Trophoblast cell (in vitro differentiated cells and primary cell): ENCODE measurements at regions not wholly inside any gene's neighbourhood (a gene's known extent, or its start where the extent isn't known, plus 50 kb on each side); places are given as distances from the start of the nearest gene placed in this dataset.

Experiments used
- DNase-seq, 2 donors: peaks; one replicate each; pipeline ENCODE4 v3.0.0-alpha.2; 2016
- H2AFZ ChIP-seq: 2 replicates; pipeline ENCODE4 v1.6.1; 2013; ENCODE audit warnings: low read length, moderate library complexity, mild to moderate bottlenecking; ENCODE audit not compliant: insufficient read depth, poor library complexity
- H2AK5ac ChIP-seq: 2 replicates; pipeline ENCODE4 v1.6.1; 2013; ENCODE audit warnings: mild to moderate bottlenecking, low read length
- H2BK120ac ChIP-seq: 2 replicates; pipeline ENCODE4 v1.6.1; 2013; ENCODE audit warnings: low read length, mild to moderate bottlenecking, moderate library complexity; ENCODE audit not compliant: insufficient read depth, poor library complexity
- H2BK12ac ChIP-seq: 2 replicates; pipeline ENCODE4 v1.6.1; 2013; ENCODE audit warnings: mild to moderate bottlenecking, low read length, moderate library complexity
- H2BK5ac ChIP-seq: 2 replicates; pipeline ENCODE4 v1.6.1; 2013; ENCODE audit warnings: low read length, low read depth, moderate library complexity, mild to moderate bottlenecking; ENCODE audit not compliant: poor library complexity
- H3K14ac ChIP-seq: 2 replicates; pipeline ENCODE4 v1.6.1; 2013; ENCODE audit warnings: mild to moderate bottlenecking, low read length
- H3K18ac ChIP-seq: 2 replicates; pipeline ENCODE4 v1.6.1; 2013; ENCODE audit warnings: mild to moderate bottlenecking, low read length
- H3K23ac ChIP-seq: 2 replicates; pipeline ENCODE4 v1.6.1; 2013; ENCODE audit warnings: low read length
- H3K27ac ChIP-seq: 2 replicates; pipeline ENCODE4 v1.5.1; 2013; ENCODE audit warnings: low read depth, mild to moderate bottlenecking, inconsistent platforms, low read length, moderate library complexity
- H3K27me3 ChIP-seq: 2 replicates; pipeline ENCODE4 v1.6.1; 2013; ENCODE audit warnings: inconsistent platforms, mild to moderate bottlenecking, low read length, moderate library complexity; ENCODE audit not compliant: insufficient read depth
- H3K36me3 ChIP-seq, 2 experiments: 1 replicate in 1 of 2; 2 replicates in 1 of 2; pipeline ENCODE4 v1.6.1; 2013; ENCODE audit warnings: low read length in 2 of 2, mild to moderate bottlenecking in 2 of 2, moderate library complexity in 1 of 2; ENCODE audit not compliant: insufficient read depth in 2 of 2, control insufficient read depth in 1 of 2
- H3K4ac ChIP-seq: 2 replicates; pipeline ENCODE4 v1.6.1; 2013; ENCODE audit warnings: low read depth, mild to moderate bottlenecking, low read length, moderate library complexity
- H3K4me1 ChIP-seq, 2 experiments: 1 replicate in 1 of 2; 2 replicates in 1 of 2; pipeline ENCODE4 v1.6.1; 2013; ENCODE audit warnings: low read length in 2 of 2, mild to moderate bottlenecking in 2 of 2, moderate library complexity in 1 of 2; ENCODE audit not compliant: insufficient read depth in 2 of 2, control insufficient read depth in 1 of 2
- H3K4me2 ChIP-seq: 2 replicates; pipeline ENCODE4 v1.6.1; 2013; ENCODE audit warnings: inconsistent platforms, mild to moderate bottlenecking, low read length, moderate library complexity
- H3K4me3 ChIP-seq: 2 replicates; pipeline ENCODE4 v1.5.1; 2013; ENCODE audit warnings: mild to moderate bottlenecking, low read depth, low read length, inconsistent platforms
- H3K79me1 ChIP-seq: one replicate; pipeline ENCODE4 v1.6.1; 2013; ENCODE audit warnings: low read length
- H3K79me2 ChIP-seq: 2 replicates; pipeline ENCODE4 v1.6.1; 2013; ENCODE audit warnings: low read length, mild to moderate bottlenecking; ENCODE audit not compliant: control insufficient read depth, insufficient read depth, poor library complexity
- H3K9ac ChIP-seq: 2 replicates; pipeline ENCODE4 v1.6.1; 2013; ENCODE audit warnings: mild to moderate bottlenecking, low read length
- H3K9me3 ChIP-seq: 2 replicates; pipeline ENCODE4 v1.6.1; 2013; ENCODE audit warnings: low read depth, mild to moderate bottlenecking, control low read depth, inconsistent platforms, low read length; ENCODE audit not compliant: insufficient read depth
- H4K12ac ChIP-seq: 2 replicates; pipeline ENCODE4 v1.6.1; 2013; ENCODE audit warnings: low read depth, mild to moderate bottlenecking, low read length, moderate library complexity
- H4K8ac ChIP-seq: 2 replicates; pipeline ENCODE4 v1.6.1; 2013; ENCODE audit warnings: low read depth, mild to moderate bottlenecking, low read length, moderate library complexity
- H4K91ac ChIP-seq: one replicate; pipeline ENCODE4 v1.6.1; 2013; ENCODE audit warnings: low read depth, mild to moderate bottlenecking, low read length, moderate library complexity
- WGBS: extraction: QIAGEN DNeasy Blood & Tissue Kit; methylation state at CpG from one replicate; pipeline ENCODE4 v1.1.7; 2013; ENCODE audit warnings: missing lambda C conversion rate; ENCODE audit not compliant: insufficient read length, insufficient coverage; ENCODE audit errors: extremely low coverage; 5-methylcytosine and 5-hydroxymethylcytosine counted together

DNA sequence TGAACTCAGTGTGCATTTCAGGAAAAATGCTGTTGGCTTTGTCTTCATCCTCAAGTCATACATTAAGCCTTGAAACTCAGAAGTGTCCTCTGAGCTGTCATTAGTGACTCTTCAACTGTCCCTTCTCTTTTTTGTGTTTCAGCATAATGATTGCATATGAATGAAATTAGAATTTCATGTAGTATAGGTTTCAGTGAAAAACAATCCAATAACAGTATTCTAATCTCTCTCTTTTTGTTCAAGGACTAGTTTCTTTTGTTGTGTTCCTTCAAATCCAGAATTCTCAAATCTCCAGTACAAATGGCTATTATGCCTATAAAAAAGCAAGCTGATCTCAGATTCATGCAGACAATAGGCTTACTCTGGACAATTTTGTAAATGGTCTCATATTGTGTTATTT lies 133.5 kb downstream of the QPCT start:
- no peaks in the 10 kb centered on the region for H3K79me1 ChIP-seq
- H4K8ac ChIP-seq, result no peak overlapping the region
- no peak overlapping the region for H3K4me3 ChIP-seq
- no peak overlapping the region for H2AFZ ChIP-seq
- H3K9me3 ChIP-seq, result peaks cover 12% of the 10 kb centered on the region
- H2AK5ac ChIP-seq, result no peak overlapping the region
- H3K4ac ChIP-seq, result no peak overlapping the region
- H2BK12ac ChIP-seq, result no peak overlapping the region
- H3K23ac ChIP-seq, result no peak overlapping the region
- H3K14ac ChIP-seq, result no peak overlapping the region
- no peak overlapping the region for H3K4me2 ChIP-seq
- no peaks in the 10 kb centered on the region for H3K27me3 ChIP-seq
- peaks cover 2 to 3% of the 10 kb centered on the region in 2 experiments for H3K36me3 ChIP-seq
- no peak overlapping the region for H4K12ac ChIP-seq
- H3K27ac ChIP-seq, result no peak overlapping the region
- no peak overlapping the region for H2BK5ac ChIP-seq
- no peak overlapping the region for H3K9ac ChIP-seq
- H3K4me1 ChIP-seq, result no peaks in the 10 kb centered on the region
- no peak overlapping the region for H2BK120ac ChIP-seq
- no peaks in the 10 kb centered on the region for H3K79me2 ChIP-seq
- DNase-seq, result no peak
- no peak overlapping the region for H4K91ac ChIP-seq
- no peak overlapping the region for H3K18ac ChIP-seq

DNA sequence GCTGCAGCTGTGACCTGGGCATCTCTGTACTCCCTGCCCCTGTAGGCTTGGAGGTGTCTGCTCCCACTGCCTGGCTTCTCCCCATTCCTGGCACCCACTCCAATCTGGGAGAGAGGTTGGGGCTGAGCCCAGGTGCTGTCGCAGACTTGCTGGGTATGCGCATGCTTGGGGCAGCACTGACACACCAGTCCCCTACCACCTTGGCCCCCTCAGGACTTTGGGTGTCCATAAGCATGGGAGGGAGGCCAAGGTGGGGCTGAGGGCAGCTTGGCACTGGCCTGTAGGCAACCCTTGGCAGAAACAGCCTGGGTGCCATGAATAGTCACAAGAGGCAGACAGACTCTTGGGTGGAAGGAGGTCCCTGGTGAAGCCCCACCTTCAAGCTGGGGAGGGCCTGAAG lies 136.8 kb downstream of the QPCT start:
- H2BK120ac ChIP-seq, result no peak overlapping the region
- no peaks in the 10 kb centered on the region for H3K79me1 ChIP-seq
- H2AK5ac ChIP-seq, result no peak overlapping the region
- DNase-seq, result no peak
- no CpG with 5 or more reads among the region's 2 CpGs for WGBS
- H3K36me3 ChIP-seq, result peaks cover 2 to 3% of the 10 kb centered on the region in 2 experiments
- H3K9ac ChIP-seq, result no peak overlapping the region
- no peak overlapping the region for H4K12ac ChIP-seq
- H3K27me3 ChIP-seq, result no peaks in the 10 kb centered on the region
- H2AFZ ChIP-seq, result no peak overlapping the region
- H3K4me1 ChIP-seq, result no peaks in the 10 kb centered on the region
- H4K91ac ChIP-seq, result no peak overlapping the region
- H3K4ac ChIP-seq, result no peak overlapping the region
- no peak overlapping the region for H3K14ac ChIP-seq
- H2BK5ac ChIP-seq, result no peak overlapping the region
- H3K4me2 ChIP-seq, result no peak overlapping the region
- no peak overlapping the region for H3K27ac ChIP-seq
- H2BK12ac ChIP-seq, result no peak overlapping the region
- H3K4me3 ChIP-seq, result no peak overlapping the region
- no peaks in the 10 kb centered on the region for H3K79me2 ChIP-seq
- no peak overlapping the region for H3K23ac ChIP-seq
- peaks cover 12% of the 10 kb centered on the region for H3K9me3 ChIP-seq
- H4K8ac ChIP-seq, result no peak overlapping the region
- no peak overlapping the region for H3K18ac ChIP-seq

DNA sequence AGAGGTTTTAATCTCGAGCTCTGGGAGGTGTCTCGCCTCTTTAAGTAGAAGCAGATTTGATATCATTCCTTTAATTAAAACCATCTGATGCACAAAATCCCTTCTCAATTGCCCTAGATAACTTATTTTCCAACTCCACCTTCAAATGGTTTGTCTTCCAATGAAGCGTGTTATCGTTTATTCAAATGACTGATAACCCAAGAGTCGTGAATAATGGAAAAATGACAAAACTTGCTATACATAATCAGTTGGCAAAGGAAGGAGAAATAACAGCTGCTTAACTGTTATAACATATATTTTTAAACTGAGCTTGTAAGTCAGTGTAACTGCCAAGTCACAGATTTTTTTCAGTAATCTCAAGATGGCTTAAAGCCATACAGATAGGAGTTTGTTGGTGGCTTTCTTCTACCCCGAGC lies 144.6 kb downstream of the QPCT start:
- Histone ChIP-seq H3K79me1 (no peaks in the 10 kb centered on the region), H3K4ac (no peak overlapping the region), H2BK120ac (no peak overlapping the region), H3K27me3 (no peaks in the 10 kb centered on the region), H3K4me2 (no peak overlapping the region), H3K9ac (no peak overlapping the region), H3K27ac (no peak overlapping the region), H3K4me3 (no peak overlapping the region), H3K18ac (no peak overlapping the region), H3K4me1 (no peaks in the 10 kb centered on the region), H3K79me2 (no peaks in the 10 kb centered on the region), H4K8ac (no peak overlapping the region), H4K91ac (no peak overlapping the region), H3K23ac (no peak overlapping the region), H4K12ac (no peak overlapping the region), H3K9me3 (no peaks in the 10 kb centered on the region), H3K14ac (no peak overlapping the region), H2AFZ (no peak overlapping the region), H2BK5ac (no peak overlapping the region), H2AK5ac (no peak overlapping the region), H2BK12ac (no peak overlapping the region), H3K36me3 (no peaks in the 10 kb centered on the region)
- no CpG with 5 or more reads among the region's 6 CpGs for WGBS
- DNase-seq, result no peak

DNA sequence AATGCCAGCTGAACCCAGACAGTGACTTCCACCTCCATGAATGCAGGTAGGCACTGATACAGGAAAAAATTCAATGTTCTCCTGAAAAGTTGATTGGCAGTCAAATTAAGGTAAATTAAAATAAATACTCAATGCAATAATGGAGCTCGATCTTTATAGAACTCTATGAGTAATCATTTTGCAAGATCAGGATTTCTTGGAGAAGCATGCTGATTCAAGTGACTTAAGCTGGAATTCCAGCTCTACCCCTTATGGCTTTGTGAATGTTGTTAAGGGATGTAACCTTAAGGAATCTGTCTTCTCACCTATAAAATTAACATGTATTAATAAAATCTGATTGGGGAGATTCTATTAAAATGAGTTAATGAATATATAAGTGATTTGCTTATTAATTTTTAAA lies 145.1 kb downstream of the QPCT start:
- WGBS, result no CpG with 5 or more reads among the region's 1 CpG
- Histone ChIP-seq H3K4me2 (no peak overlapping the region), H2BK120ac (no peak overlapping the region), H3K4me3 (no peak overlapping the region), H3K27ac (no peak overlapping the region), H2BK12ac (no peak overlapping the region), H3K27me3 (no peaks in the 10 kb centered on the region), H3K18ac (no peak overlapping the region), H3K14ac (no peak overlapping the region), H3K4ac (no peak overlapping the region), H3K23ac (no peak overlapping the region), H3K79me2 (no peaks in the 10 kb centered on the region), H3K79me1 (no peaks in the 10 kb centered on the region), H3K36me3 (no peaks in the 10 kb centered on the region), H2AK5ac (no peak overlapping the region), H3K9me3 (no peaks in the 10 kb centered on the region), H2BK5ac (no peak overlapping the region), H2AFZ (no peak overlapping the region), H3K9ac (no peak overlapping the region), H4K8ac (no peak overlapping the region), H4K12ac (no peak overlapping the region), H3K4me1 (no peaks in the 10 kb centered on the region), H4K91ac (no peak overlapping the region)
- DNase-seq, result no peak
